HG03378 (cell line): ENCODE measurements at regions not wholly inside any gene's neighbourhood (a gene's known extent, or its start where the extent isn't known, plus 50 kb on each side); places are given as distances from the start of the nearest gene placed in this dataset.
"Not testable (repeated sequence)": the region's sequence is repeated elsewhere in the genome, so short reads cannot be mapped to it uniquely, and the experiment has no call there.

Experiments
- ATAC-seq: cut with Tn5 transposase; IDR thresholded peaks from one replicate; pipeline ENCODE4 v1.9.1; 2021; ENCODE audit warnings: mild to moderate bottlenecking, moderate library complexity; ENCODE audit not compliant: unreplicated experiment

DNA sequence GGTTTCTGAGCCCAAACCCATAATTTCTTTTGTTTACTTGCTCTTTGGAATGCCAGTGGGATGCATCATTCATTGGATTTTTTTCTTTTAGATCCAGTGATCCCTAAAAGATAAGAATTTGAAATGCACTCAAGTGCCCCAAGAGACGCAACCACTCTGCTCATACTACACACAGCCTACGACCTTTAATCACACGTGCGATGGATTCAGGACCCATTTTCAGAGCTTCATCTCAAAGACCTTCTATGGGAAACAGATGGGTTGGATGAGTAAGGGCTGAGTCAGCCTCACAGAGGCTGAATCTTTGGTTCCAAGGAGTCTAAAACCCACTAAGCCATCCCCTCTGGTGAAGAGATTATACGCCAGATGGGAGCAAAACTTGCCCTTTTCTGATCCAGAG, 265.5 kb upstream of the EXOC2 start:
- ATAC-seq: no peak

DNA sequence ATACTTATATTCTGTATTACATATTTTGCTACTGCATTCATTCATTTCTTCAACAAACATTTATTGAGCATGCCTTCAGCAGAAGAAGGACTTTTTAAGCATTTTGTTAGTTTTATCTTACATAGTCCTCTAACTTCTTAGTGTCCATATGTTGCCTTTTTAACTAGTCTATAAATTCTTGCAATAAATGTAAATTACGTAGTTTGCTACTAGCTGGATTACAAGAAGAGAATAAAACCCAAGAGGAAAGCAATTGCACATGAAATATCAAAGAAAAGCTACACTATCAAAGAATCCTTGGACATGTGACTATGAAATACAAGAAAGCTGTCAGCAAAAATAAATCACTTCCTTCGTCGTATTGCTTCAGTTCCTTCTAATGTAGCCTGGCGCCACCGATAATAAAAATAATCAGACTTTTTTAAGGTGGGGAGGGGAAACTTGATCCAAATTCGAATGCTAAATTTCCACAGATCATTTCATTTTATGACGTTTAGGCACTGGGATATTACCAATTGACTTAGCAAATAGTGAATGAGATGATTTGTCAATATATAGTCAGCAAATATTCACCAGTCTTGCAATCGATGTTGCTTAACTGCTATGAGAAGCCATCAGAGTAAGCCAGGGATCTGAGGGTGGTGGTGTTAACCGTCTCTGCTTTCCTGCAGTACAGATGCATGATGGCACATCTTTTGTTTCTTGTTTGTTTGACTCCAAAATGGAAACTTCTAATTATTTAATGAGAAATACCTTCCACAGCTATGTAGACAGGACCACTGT, 258.7 kb upstream of the EXOC2 start:
- no peak for ATAC-seq

DNA sequence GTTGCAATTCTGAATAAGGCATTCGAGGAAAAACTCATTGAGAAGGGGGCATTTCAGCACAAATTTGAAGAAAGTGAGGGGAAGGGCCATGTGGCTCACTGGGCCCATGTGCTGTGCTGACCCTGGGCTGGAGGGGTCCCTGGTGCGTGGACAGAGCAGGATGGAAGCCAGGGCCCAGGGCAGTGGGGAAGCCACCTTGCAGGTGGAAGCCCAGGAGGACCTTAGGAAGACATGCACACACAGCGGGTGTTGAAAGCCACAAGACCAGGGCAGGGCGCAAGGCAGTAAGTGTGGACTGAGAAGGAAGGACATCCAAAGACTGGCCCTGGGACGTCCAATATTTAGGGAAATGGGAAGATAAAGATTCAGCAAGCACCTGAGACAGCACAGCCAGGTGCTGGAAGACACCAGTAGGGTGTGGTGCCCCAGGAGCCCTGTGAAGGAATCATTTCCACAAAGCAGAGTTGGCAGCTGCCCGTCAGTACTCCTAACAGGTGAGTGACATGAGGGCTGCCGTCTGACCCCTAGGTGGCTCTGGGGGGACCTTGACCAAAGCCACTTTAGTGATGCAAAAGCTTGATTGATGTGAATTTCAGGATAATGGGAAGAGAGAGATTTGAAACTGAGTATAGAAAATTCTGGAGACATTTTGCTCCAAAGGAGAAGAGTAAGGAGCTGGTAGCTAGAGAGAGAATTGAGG, 254.4 kb upstream of the EXOC2 start:
- ATAC-seq: no peak

DNA sequence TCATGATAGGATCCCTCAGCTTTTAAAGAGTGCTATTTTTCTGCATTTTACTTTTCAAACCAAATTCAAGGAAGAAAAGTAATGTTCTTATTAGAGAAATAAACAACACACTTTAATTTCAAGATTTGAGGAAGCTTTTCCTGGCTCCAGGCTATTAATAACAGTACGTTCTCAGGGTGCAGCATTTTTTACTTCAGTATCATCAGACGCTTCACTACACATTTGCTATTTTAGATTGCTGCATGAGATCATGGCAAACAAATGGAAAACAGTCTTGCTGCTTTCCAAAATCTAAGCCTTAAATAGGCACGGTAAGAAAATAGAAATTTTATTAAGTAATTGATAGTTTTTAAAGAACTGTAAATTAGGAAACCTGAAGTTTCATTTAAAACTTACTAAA, 253.6 kb upstream of the EXOC2 start:
- no peak for ATAC-seq

DNA sequence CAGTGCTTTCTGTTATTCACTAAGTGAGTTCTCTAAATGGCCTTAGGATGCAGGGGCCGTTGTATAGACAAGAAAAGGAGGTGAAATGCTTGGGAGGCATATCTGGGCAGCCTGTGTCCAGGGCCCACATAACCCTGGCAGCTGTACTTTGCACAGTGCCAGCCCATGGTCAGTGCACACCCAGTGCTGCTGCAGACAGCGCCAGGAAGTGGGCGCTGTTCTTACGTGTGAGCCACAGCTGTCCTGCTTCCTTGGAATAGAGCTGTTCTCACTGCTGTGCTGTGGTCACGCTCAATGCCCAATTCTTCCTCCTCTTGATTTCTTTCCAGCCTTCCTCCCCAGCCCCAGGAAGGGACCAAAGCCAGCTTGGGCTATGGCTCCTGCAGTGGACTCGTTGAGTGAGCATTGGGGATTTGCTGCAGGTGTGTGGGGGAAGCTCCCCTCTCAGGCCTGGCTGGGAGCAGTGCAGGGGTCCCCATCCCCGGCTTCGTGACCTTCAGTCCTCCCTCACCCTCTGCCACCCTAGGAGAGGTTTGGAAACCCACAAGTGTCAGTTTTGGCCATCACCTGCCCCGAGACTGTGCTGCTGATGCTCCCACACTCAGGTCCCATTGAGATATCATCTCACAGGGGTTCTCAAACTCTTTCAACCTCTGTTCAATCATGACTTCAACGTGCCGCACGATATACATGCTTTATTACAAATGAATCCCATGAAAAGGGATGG, 246.8 kb upstream of the EXOC2 start:
- ATAC-seq: no peak

DNA sequence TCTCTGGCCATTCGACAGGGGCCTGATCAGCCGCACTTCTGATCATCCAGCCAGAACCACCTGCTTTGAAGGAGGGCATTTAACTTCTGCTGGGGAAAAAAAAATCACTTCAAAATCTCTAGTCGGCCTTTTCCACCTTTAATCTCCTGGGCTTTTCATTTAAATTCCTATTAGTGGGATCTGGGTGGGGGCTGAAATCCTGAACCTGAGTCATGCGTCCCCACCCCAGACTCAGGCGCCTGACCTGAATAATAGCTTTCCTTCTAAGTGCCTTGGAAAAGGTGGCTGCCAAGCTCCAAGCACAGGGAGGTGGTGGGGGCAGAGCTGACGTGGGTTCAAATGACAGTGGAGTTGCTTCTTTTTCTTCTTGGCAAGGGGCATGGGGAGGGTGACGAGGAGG, 246.0 kb upstream of the EXOC2 start:
- ATAC-seq: no peak

DNA sequence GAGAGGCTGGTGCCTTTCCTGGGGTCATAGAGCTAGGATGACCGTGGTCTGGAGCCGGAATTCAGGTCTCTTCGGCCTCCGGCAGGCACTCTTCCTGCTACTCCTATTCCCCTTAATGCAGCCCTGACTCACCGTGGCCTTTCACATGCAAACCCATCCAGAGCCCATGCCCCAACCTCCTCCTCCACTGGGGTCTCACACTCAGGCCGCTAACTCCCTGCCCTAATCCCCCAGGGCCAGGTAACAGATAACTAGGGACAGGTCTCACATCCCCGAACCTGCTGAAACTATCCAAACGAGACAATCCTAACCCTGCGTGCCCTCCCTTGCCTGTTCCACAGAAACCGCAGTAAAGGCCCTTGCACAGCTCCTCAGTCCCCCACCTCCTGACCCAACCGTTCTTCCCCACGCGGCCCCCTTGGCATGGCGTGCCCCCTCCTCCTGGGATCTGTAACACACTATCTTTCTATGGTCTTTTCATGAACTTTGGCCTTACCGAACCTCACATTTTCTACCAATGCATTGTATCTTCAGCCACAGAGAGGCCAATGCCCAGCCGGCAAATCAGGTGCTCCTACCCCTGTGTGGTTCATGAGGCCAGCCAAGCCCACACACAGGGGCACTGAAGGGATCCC, 245.4 kb upstream of the EXOC2 start:
- ATAC-seq: no peak

DNA sequence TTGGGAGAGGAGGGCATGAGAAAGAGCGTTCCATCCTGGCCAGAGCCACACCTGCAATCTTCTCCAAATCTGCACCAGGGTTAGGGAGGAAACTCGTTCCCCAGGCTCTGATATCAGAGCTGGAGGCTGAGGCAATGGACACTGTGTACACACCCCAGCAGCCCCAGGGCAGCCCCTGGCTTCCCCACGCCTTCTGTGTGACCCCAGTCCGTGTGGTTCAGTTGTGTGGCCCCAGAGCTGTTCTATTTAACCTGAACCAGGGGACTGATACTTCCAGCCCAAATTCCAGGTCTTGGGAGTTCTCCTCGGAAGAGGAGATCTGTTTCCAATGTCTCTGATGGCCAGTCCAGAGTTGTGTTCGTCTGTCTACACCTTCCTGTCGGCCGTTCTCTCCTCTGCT, 242.6 kb upstream of the EXOC2 start:
- ATAC-seq: no peak

DNA sequence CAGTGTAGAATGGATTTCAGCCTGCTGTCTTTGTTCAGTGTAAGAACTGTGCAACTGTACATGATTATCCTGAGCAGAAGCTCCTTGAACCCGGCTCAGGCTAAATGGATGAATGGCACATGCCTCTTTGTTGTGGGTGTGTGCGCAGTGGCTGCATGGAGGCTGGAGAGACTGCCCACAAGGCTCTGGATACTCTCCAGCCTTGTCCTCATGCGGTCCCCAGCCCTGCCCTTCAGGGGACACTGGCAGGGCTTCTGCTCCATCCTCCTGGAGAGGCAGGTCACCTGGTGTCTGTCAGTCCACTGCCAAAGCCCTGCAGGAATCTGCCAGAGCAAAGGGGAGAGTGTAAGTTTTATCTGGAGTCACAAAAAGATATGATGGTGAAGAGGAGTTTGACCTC, 241.7 kb upstream of the EXOC2 start:
- ATAC-seq: no peak

DNA sequence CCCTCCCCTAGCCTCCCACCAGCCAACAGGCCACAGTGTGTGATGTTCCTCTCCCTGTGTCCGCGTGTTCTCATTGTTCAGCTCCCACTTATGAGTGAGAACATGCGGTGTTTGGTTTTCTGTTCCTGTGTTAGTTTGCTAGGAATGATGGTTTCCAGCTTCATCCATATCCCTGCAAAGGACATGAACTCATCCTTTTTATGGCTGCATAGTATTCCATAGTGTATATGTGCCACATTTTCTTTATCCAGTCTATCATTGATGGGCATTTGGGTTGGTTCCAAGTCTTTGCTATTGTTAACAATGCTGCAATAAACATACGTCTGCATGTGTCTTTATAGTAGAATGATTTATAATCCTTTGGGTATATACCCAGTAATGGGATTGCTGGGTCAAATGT, 239.0 kb upstream of the EXOC2 start:
- not testable (repeated sequence) for ATAC-seq

DNA sequence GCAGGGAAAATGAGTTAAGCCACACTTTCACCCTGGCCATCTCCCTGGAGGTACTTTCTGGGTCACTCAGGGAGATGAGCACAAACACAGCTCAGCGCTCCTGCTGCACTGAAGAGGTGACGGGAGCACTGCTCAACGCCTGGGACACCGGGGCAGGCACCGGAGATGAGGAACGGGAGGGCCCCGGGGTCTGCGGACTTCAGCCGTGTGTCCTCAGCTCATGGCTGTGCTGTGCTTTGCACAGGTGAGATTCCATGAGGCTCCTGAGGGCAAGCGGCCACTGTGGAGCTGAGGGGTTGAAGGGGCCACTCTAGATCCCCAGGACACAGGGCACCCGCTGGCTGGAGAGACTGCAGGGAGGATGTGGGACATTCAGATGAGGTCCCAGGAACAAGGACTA, 234.2 kb upstream of the EXOC2 start:
- ATAC-seq: no peak

DNA sequence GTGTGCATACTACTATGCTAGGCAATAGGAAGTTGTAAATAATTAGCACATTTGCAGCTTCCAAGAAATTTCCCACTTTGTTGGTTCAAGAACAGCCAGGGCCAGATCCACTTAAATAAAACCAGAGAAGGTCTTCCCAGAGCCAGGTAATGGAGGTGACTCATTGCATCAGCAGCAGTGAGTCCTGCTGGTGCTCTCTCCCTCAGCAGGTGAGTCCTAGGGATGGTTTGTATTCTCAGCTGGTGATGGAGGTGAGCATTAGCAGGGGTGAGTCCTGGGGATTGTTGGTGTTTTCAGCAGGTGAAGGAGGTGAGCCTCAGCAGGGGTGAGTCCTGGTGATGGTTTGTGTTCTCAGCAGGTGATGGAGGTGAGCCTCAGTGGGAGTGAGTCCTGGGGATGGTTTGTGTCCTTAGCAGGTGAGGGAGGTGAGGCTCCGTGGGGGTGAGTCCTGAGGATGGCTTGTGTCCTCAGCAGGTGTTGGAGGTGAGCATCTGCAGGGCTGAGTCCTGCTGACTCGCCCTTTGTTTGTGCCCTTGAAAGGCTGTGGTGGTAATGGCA, 232.8 kb upstream of the EXOC2 start:
- ATAC-seq: no peak

DNA sequence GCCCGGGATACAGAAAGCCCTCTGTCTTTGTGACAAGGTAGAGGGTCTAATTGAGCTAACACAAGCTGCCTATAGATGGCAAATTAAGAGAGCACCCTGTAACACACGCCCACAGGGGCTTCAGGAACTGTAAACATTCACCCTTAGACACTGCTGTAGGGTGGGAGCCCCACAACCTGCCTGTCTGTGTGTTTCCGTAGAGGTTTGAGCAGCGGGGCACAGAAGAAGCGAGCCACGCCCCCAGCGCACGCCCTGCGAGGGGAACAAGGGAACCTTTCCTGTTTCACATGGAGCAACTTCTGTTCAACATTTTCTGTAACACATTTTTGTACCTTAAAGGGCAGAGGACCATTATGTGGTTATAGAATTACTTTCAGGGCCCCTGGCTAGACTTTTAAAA, 231.7 kb upstream of the EXOC2 start:
- no peak for ATAC-seq

DNA sequence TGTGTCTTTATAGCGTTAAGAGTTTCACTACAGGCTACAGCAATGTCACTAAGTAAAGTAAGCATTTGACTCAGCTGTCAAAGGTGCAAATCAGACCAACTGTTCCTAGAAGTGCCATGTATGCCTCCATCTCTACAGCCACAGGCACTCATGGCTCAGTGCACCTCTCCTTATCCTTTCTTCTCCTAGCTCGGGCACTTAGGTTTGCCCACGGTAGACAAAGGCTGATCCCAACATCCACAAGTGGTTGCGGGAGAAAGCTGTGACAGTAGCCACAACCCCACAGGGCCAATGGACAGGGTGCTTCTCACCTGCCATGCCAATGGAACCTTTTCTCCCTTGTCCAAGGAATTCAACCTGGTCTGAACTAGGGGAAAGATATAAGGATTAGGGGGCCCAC, 228.5 kb upstream of the EXOC2 start:
- no peak for ATAC-seq

DNA sequence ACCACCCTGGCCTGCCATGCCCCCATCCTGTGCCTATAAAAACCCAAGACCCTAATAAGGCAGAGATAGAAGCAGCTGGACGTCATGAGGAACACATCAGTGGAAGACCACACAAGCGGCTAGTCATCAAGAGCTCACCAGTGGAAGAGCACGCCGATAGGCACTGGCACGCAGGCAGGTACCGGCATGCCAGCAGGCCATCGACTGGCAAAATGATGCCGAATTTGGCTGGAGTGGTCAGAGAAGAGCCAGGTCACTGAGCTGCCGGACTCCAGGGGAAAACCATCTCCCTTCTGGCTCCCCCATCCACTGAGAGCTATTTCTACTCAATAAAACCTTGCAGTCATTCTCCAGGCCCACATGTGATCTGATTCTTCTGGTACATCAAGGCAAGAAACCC, 227.6 kb upstream of the EXOC2 start:
- ATAC-seq: no peak

DNA sequence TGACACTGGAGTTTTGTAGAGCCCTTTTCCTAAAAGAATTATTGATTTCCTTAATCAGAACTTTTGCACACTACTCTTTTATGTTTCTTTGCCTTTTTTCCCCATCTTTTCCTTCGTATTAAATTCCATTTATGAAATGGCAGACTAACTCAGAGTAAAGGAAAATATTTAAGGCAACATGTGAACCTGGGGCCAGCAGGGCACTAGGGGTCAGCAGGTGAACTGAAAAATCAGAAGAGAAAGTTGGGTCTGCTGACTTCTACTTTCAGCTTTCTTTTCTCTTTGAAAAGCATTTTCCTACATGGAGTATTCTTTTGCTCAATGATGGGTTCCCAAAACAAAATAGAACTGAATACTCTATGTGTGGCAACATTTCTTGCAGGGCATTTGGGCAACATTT, 226.6 kb upstream of the EXOC2 start:
- ATAC-seq: no peak

DNA sequence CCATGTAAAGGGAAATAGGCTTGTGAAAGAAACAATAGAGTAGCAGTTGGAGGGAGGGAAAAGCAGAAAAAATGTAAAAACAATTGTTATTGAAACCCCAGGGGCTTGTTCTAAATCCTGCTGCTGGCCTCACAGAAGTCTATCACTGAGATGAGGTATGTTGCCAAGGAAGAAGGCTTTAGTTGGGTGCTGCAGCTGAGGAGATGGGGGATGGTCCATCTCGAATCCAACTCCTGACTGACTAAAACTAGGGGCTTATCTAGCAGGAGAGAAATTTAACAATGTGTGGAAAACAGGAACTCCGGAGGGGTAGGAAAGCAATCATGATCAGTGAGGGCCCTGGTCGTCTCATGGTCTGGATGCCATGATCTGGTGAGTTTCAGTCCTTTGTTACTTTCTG, 225.0 kb upstream of the EXOC2 start:
- ATAC-seq: no peak

DNA sequence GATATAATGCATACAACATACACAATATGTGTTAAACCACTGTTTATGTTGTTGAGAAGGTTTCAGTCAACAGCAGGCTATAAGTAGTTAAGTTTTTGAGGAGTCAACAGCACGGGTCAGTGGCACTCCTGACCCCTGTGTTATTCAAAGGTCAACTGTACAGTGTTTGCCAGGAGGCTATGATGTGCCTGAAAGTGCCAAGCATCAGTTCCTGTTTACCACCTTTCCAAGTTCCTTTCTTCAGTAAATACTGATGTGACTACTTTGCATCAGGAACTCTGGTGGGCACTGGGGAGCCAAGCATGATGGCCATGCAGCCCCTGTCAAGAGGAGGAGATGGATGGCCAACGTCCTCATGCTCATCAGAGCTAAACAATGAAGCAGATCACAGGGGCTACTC, 224.4 kb upstream of the EXOC2 start:
- ATAC-seq: no peak

DNA sequence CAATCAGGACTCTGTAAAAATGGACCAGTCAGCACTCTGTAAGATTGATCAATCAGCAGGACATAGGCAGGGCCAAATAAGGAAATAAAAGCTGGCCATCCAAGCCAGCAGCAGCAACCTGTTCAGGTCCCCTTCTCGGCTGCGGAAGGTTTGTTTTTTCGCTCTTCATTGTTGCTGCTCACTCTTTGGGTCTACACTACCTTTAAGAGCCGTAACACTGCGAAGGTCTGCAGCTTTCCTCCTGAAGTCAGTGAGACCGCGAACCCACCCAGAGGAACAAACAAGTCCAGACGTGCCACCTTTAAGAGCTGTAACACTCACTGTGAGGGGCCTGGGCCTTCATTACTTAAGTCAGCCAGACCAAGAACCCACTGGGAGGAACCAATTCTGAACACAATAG, 223.2 kb upstream of the EXOC2 start:
- ATAC-seq: no peak

DNA sequence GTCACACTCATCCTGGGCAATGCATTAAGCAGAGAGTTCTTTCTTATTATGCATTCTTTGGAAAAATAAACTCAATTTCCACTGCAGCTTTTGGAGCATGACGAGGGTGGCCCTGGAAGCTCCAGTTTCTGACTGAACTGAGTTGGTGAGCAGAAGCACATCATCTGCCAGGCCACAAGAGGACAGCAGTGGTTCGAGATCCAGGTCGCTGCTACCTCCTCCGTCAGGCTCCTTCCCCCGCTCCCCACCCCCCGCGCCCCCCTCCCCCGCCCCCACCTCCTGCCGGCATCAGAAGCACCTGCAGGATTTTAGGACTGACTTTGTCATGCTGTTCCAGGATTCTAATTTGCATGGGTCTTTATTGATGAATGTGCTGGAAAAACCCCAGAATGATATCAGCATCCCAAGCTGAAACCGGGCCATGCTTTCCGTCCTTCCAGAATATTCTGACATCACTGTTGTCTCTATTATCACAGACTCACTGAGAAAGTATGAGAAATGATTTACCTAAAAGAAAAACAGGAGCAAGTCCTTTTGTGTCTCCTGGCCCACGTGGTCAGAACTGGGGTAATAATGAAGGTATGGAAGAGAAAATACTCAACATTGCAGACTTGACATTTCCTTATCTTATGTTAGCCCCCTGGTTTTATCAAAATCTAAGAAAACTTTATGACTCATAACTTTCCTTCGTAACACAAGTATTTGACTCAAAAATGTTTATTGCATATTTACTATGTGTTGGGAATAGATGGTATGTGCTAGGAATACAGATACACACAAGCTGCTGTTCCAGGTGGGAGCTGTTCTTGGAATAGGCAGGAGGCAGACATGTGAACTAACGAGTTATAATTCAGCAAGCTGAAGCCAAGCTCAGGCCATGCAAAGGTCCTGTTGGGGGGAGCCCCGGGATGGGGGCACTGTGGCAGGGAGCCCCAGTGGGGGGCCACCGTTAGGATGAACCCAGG, 220.2 kb upstream of the EXOC2 start:
- ATAC-seq: no peak
